Fibroblast of villous mesenchyme (primary cell): ENCODE measurements at regions not wholly inside any gene's neighbourhood (a gene's known extent, or its start where the extent isn't known, plus 50 kb on each side); places are given as distances from the start of the nearest gene placed in this dataset.
A peak's percentile ranks its signal among the peaks of the same experiment; 100 is the strongest.
"Not testable (repeated sequence)": the region's sequence is repeated elsewhere in the genome, so short reads cannot be mapped to it uniquely, and the experiment has no call there.

Experiments used
- DNase-seq: peaks from one replicate; pipeline ENCODE4 v3.0.0-alpha.2; 2010; ENCODE audit warnings: low read depth
- H3K4me3 ChIP-seq: 2 replicates; pipeline ENCODE4 v1.5.1; 2011; ENCODE audit warnings: low read depth, mild to moderate bottlenecking, low read length
- CTCF ChIP-seq: IDR thresholded peaks from 2 replicates; pipeline ENCODE4 v1.5.1; 2012; ENCODE audit warnings: low read depth, mild to moderate bottlenecking, low read length; ENCODE audit not compliant: insufficient read depth

- no peak overlapping the region for H3K4me3 ChIP-seq
- DNase-seq: peak; percentile 6
- peak; percentile 19 for TF ChIP-seq CTCF
Observed at GRCh38 chr14:84493779-84494178, 1036.2 kb upstream of the FLRT2 start.

DNA sequence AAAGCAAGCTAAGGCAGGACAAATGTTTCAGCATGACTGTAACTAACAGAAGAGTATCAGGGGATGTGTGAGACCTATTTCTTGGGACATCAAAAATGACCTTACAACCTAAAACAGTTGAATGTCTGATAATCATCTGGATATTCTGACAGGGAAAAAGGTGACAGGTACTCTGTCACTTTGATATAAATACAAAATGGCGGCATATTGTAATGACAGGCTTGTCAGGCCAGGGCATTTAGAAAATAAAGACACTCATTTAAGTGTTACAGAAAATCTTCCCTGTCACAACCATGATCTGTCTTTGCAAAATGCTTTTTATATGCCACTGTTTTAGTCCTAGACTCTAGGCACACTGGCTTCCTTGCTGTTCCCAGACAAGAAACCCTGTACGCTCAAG, 1033.3 kb upstream of the FLRT2 start:
- DNase-seq: no peak
- TF ChIP-seq CTCF: no peak
- no peak overlapping the region for H3K4me3 ChIP-seq

DNA sequence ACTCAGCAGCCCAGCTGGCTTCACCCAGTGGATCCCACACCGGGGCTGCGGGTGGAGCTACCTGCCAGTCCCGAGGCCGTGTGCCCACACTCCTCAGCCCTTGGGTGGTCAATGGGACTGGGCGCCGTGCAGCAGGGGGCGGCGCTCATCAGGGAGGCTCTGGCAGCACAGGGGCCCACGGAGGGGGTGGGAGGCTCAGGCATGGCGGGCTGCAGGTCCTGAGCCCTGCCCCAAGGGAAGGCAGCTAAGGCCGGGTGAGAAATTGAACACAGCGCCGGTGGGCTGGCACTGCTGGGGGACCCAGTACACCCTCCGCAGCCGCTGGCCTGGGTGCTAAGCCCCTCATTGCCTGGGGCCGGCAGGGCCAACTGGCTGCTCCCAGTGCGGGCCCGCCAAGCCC, 1017.1 kb upstream of the FLRT2 start:
- not testable (repeated sequence) for H3K4me3 ChIP-seq, DNase-seq

DNA sequence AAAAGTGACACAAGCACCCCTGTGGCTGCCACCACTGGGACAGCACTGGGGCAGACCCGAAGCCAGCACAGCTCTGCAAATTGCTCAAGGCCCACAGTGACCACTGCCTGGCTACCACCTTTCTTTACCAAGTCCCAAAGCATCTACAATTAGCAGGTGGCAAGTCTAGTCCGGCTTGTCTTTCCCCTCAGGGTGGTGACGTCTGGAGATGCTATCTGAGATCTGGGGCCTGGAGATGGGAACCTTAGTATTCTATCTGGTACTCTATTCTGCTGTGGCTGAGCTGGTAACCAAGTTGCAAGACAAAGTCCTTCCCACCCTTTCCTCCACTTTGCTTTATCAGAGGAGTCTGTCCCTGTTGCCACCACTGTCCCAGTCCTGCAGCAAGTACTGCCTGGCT, 1010.1 kb upstream of the FLRT2 start:
- no peak for TF ChIP-seq CTCF
- H3K4me3 ChIP-seq: no peak overlapping the region
- DNase-seq: no peak

- peak; percentile 2 for DNase-seq
- TF ChIP-seq CTCF: no peak
- H3K4me3 ChIP-seq: no peak overlapping the region
Observed at GRCh38 chr14:84520711-84521338, 1009.1 kb upstream of the FLRT2 start.

DNA sequence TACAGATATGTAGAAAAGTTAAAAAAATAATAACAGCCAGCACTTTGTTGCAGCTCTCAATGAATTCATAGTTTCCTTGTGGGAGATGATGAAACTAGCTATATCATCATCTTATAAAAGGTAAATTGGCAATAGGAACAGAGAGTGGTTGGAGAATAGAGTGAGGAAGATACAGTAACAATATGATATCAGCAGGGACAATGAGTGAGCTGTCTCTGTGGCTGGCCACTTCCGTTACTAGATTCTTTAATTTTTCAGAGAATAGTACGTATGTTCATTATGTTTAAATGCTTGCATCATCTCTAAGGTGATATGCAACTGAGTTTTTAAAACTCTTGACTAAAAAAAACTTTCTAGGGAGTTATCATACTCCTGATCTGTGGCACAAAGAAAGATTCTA, 1006.2 kb upstream of the FLRT2 start:
- no peak for DNase-seq
- TF ChIP-seq CTCF: no peak

GRCh38 chr14:84527706-84528105, 1002.2 kb upstream of the FLRT2 start:
- TF ChIP-seq CTCF: no peak
- H3K4me3 ChIP-seq: no peak overlapping the region
- DNase-seq: no peak

More for the DNA sequence above, 1006.2 kb upstream of the FLRT2 start:
- no peak overlapping the region for H3K4me3 ChIP-seq
